Fibroblast of mammary gland (primary cell): ENCODE measurements at regions not wholly inside any gene's neighbourhood (a gene's known extent, or its start where the extent isn't known, plus 50 kb on each side); places are given as distances from the start of the nearest gene placed in this dataset.

ENCODE experiments used
- DNase-seq: peaks from one replicate; pipeline ENCODE4 v3.0.0-alpha.2; 2010; ENCODE audit warnings: low read depth
- H3K4me3 ChIP-seq: 2 replicates; pipeline ENCODE4 v1.5.1; 2011; ENCODE audit warnings: low read depth, mild to moderate bottlenecking, low read length, moderate library complexity; ENCODE audit not compliant: control insufficient read depth
- CTCF ChIP-seq: conservative IDR thresholded peaks from 2 replicates; pipeline ENCODE4 v1.5.1; 2011; ENCODE audit warnings: low read depth, low read length, inconsistent platforms; ENCODE audit not compliant: control insufficient read depth, insufficient read depth

GRCh38 chr12:4024701-4025100 lies 151.5 kb upstream of the PARP11 start:
- TF ChIP-seq CTCF, result no peak
- H3K4me3 ChIP-seq, result no peak overlapping the region
- no peak for DNase-seq

GRCh38 chr12:4015225-4016091 lies 142.3 kb upstream of the PARP11 start:
- H3K4me3 ChIP-seq, result no peak overlapping the region
- DNase-seq, result no peak
- no peak for TF ChIP-seq CTCF

GRCh38 chr12:4014858-4015224 lies 141.6 kb upstream of the PARP11 start:
- TF ChIP-seq CTCF, result no peak
- DNase-seq, result no peak
- no peak overlapping the region for H3K4me3 ChIP-seq

GRCh38 chr12:4014444-4014843 lies 141.2 kb upstream of the PARP11 start:
- no peak for TF ChIP-seq CTCF
- H3K4me3 ChIP-seq, result no peak overlapping the region
- no peak for DNase-seq

- TF ChIP-seq CTCF, result no peak
- no peak overlapping the region for H3K4me3 ChIP-seq
- no peak for DNase-seq
These were observed 140.1 kb upstream of the PARP11 start for GRCh38 chr12:4012977-4013968.

- no peak for TF ChIP-seq CTCF
- DNase-seq, result no peak
- no peak overlapping the region for H3K4me3 ChIP-seq
These were observed 138.9 kb upstream of the PARP11 start for GRCh38 chr12:4012073-4012472.
